ENCODE measurements at regions not wholly inside any gene's neighbourhood (a gene's known extent, or its start where the extent isn't known, plus 50 kb on each side); places are given as distances from the start of the nearest gene placed in this dataset.

DNA sequence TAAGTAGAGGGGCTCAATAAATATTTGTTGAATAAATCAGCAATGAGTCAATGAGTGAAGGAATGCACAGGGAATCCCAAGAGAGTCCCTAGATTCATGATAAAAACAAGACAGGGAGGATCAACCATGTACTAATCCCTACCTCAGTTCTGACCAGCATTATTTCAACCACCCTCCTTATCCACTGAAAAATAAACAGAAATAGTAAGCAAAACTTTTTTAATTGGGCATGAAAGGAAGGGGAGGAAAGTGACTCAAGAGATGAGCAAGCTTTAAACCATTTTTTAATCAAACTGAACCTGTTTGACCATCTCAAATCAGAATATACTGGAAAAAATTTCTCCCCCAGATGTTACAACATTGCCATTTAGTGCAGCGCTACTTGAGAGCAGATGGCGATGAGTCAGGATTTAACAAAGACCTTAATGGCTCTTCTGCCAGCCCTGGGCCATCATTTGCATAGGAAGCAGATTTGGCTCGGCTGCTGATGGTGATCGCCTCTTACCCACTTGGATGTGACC is 194.8 kb upstream of the SLC30A5 start:
- TF ChIP-seq POLR2AphosphoS5 (IDR thresholded peaks at IDR 0.05) (no peak), CTCF (IDR thresholded peaks at IDR 0.05) (no peak), EP300 (IDR thresholded peaks at IDR 0.05; ENCODE audit: low read depth) (no peak)

Data from transverse colon (tissue), 4 donors.